22Rv1 (cell line): ENCODE measurements at regions not wholly inside any gene's neighbourhood (a gene's known extent, or its start where the extent isn't known, plus 50 kb on each side); places are given as distances from the start of the nearest gene placed in this dataset.

ENCODE experiments used
- H3K27ac ChIP-seq: fragments of 450-650 bp; 2 replicates; pipeline ENCODE4 v1.5.1; 2017
- CTCF ChIP-seq: fragments of 450-650 bp; IDR thresholded peaks from 2 replicates; pipeline ENCODE4 v1.5.1; 2017; ENCODE audit warnings: mild to moderate bottlenecking
- ZFX ChIP-seq: fragments of 450-650 bp; IDR thresholded peaks from 2 replicates; pipeline ENCODE4 v1.6.1; 2017; ENCODE audit warnings: antibody characterized with exemption, borderline replicate concordance

GRCh38 chr16:64217789-64218535 is 903.9 kb downstream of the CDH11 start:
- TF ChIP-seq ZFX, result no peak
- no peak for TF ChIP-seq CTCF
- H3K27ac ChIP-seq, result no peak overlapping the region

GRCh38 chr16:64215730-64216129 is 906.1 kb downstream of the CDH11 start:
- TF ChIP-seq ZFX (no peak), CTCF (no peak)

GRCh38 chr16:64211331-64211730 is 910.5 kb downstream of the CDH11 start:
- H3K27ac ChIP-seq, result no peak overlapping the region
- TF ChIP-seq ZFX, result no peak
- TF ChIP-seq CTCF, result no peak

More at GRCh38 chr16:64215730-64216129, 906.1 kb downstream of the CDH11 start:
- no peak overlapping the region for H3K27ac ChIP-seq

- no peak for TF ChIP-seq ZFX
- TF ChIP-seq CTCF, result no peak
- H3K27ac ChIP-seq, result no peak overlapping the region
These were observed 915.0 kb downstream of the CDH11 start for GRCh38 chr16:64206862-64207261.

- TF ChIP-seq ZFX, result no peak
- H3K27ac ChIP-seq, result no peak overlapping the region
These were observed 918.7 kb downstream of the CDH11 start for GRCh38 chr16:64203126-64203525.

GRCh38 chr16:64202571-64202970 is 919.3 kb downstream of the CDH11 start:
- TF ChIP-seq CTCF, result no peak
- no peak for TF ChIP-seq ZFX
- no peak overlapping the region for H3K27ac ChIP-seq

- H3K27ac ChIP-seq, result no peak overlapping the region
- TF ChIP-seq ZFX (no peak), CTCF (no peak)
These were observed 925.4 kb downstream of the CDH11 start for GRCh38 chr16:64196444-64196843.

GRCh38 chr16:64185954-64186353 is 935.9 kb downstream of the CDH11 start:
- TF ChIP-seq CTCF, result no peak
- TF ChIP-seq ZFX, result no peak
- H3K27ac ChIP-seq, result no peak overlapping the region
